ENCODE measurements at regions not wholly inside any gene's neighbourhood (a gene's known extent, or its start where the extent isn't known, plus 50 kb on each side); places are given as distances from the start of the nearest gene placed in this dataset.

DNA sequence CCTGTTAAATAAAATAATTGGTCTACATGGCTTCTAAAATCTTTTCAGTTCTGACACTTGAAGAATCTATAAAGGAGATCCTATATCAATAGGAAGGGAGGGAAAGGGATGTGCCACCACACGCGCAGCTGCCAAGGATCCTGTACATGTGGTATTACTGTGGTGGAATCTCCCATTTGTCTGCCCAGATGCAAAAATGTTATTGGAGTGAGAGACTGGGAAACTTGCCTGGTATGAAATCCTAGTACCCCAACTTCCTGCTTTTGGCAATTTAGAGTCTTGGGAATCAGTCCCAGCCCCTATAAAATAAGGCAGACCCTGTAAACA, 81.9 kb upstream of the PICALM start:
- TF ChIP-seq, protein P1, sequence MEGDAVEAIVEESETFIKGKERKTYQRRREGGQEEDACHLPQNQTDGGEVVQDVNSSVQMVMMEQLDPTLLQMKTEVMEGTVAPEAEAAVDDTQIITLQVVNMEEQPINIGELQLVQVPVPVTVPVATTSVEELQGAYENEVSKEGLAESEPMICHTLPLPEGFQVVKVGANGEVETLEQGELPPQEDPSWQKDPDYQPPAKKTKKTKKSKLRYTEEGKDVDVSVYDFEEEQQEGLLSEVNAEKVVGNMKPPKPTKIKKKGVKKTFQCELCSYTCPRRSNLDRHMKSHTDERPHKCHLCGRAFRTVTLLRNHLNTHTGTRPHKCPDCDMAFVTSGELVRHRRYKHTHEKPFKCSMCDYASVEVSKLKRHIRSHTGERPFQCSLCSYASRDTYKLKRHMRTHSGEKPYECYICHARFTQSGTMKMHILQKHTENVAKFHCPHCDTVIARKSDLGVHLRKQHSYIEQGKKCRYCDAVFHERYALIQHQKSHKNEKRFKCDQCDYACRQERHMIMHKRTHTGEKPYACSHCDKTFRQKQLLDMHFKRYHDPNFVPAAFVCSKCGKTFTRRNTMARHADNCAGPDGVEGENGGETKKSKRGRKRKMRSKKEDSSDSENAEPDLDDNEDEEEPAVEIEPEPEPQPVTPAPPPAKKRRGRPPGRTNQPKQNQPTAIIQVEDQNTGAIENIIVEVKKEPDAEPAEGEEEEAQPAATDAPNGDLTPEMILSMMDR (IDR thresholded peaks at IDR 0.05; ENCODE audit: low read depth, low read length) = no peak
- TF ChIP-seq, protein P2, sequence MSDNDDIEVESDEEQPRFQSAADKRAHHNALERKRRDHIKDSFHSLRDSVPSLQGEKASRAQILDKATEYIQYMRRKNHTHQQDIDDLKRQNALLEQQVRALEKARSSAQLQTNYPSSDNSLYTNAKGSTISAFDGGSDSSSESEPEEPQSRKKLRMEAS (IDR thresholded peaks at IDR 0.05; ENCODE audit: low read depth, low read length) = no peak
- TF ChIP-seq POLR2A (IDR thresholded peaks at IDR 0.05; ENCODE audit: extremely low read depth, insufficient read length) = no peak
- TF ChIP-seq MYC (IDR thresholded peaks at IDR 0.05; ENCODE audit: low read depth, low read length) = no peak
- no peak overlapping the region for H3K4me3 ChIP-seq (ENCODE audit: low read depth, low read length)
- DNase-seq (ENCODE audit: low read depth) = no peak

DNA sequence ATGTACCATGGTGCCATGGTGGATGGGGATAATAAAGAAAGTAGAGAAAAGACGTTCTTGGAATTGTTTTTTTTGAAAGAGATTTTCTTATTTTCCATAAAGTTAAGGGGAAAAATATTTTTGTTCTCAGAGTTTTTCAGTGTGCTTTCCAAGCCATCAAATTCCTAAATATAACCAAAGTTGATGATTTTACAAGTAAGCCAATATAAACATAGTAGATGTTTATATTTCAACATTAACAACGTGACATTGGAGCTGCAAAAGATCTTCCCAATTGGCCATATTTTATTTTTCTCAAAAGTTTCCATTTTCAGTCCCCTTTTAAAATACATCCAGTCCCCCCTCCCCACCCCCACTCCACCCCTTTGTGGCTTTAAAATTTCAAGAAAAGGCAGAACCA, 80.9 kb upstream of the PICALM start:
- TF ChIP-seq, protein P1 (IDR thresholded peaks at IDR 0.05; ENCODE audit: low read depth, low read length) = no peak
- TF ChIP-seq POLR2A (IDR thresholded peaks at IDR 0.05; ENCODE audit: extremely low read depth, insufficient read length) (no peak), MYC (IDR thresholded peaks at IDR 0.05; ENCODE audit: low read depth, low read length) (no peak)
- TF ChIP-seq, protein P2 (IDR thresholded peaks at IDR 0.05; ENCODE audit: low read depth, low read length) = no peak
- H3K4me3 ChIP-seq (ENCODE audit: low read depth, low read length) = no peak overlapping the region
- no peak for DNase-seq (ENCODE audit: low read depth)

DNA sequence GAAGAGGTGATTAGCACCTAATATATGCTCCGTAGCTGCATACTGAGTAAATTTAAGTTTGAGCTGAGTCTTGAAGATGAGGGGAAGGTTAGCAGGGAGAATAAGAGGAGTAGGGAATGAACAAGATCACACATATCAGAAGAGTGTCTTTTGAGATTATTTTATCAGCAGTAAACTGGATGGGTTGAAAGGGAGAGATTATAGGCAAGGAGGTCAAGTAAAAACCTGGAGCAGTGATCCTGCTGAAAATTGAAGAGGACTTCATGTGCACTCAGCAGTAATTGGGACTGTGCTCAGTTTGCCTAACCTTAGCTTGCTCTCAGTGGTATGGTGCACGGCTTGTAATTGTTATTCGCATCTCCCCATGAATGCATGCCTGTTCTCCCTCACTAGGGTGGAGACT, 79.5 kb upstream of the PICALM start:
- DNase-seq (ENCODE audit: low read depth) = no peak
- TF ChIP-seq POLR2A (IDR thresholded peaks at IDR 0.05; ENCODE audit: extremely low read depth, insufficient read length) = no peak
- TF ChIP-seq, protein P2 (IDR thresholded peaks at IDR 0.05; ENCODE audit: low read depth, low read length) = no peak
- no peak for TF ChIP-seq MYC (IDR thresholded peaks at IDR 0.05; ENCODE audit: low read depth, low read length)
- TF ChIP-seq, protein P1 (IDR thresholded peaks at IDR 0.05; ENCODE audit: low read depth, low read length) = no peak
- no peak overlapping the region for H3K4me3 ChIP-seq (ENCODE audit: low read depth, low read length)

DNA sequence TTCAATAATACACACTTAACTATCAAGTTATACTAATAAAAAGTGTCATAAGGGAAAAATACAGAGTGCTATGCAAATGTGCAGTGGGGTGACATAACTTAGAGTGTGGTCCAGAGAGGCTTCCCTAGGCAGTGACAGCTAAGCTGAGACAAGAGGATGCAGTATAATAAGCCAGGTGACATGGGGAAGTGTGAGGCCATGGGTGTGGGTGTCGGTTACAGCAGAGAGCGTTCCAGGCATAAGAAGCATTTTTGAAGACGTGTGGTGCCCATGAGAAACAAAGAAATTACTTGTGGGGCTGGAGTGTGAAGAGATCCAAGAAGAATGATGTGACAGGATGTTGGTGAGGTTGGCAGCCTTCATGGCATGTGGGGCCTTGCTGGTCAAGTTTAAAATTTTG, 78.1 kb upstream of the PICALM start:
- H3K4me3 ChIP-seq (ENCODE audit: low read depth, low read length) = no peak overlapping the region
- DNase-seq (ENCODE audit: low read depth) = no peak
- TF ChIP-seq, protein P1 (IDR thresholded peaks at IDR 0.05; ENCODE audit: low read depth, low read length) = no peak
- no peak for TF ChIP-seq POLR2A (IDR thresholded peaks at IDR 0.05; ENCODE audit: extremely low read depth, insufficient read length)
- no peak for TF ChIP-seq MYC (IDR thresholded peaks at IDR 0.05; ENCODE audit: low read depth, low read length)
- TF ChIP-seq, protein P2 (IDR thresholded peaks at IDR 0.05; ENCODE audit: low read depth, low read length) = no peak

DNA sequence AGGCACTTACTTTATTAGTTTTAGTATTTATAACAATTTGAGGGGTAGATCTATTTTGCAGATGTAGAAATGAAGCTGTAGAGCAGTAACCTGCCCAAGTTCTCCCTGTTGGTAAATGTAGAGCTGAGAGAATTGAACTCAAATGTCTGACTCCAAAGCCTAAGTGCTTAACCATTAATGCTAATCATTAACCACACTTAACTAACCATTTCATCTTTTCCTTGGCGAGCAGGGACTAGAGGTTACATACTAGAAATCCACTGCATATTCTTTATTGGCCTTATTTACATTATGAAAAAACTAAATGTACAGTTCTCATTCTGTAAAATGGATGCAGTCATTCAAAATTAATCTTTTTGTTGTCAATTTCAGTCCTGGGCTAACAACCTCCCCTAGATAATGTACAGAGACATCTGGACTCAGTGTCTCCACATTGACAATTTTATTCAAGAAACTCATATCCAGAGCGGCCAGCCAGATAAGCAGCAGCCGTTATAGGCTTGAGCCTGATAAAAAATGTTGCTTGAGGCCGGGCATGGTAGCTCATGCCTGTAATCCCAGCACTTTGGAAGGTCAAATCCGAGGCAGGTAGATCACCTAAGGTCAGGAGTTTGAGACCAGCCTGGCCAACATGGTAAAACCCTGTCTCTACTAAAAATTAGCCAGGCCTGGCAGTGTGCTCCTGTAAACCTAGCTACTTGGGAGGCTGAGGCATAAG, 76.7 kb upstream of the PICALM start:
- H3K4me3 ChIP-seq (ENCODE audit: low read depth, low read length) = no peak overlapping the region
- DNase-seq (ENCODE audit: low read depth) = no peak
- TF ChIP-seq, protein P2 (IDR thresholded peaks at IDR 0.05; ENCODE audit: low read depth, low read length) = no peak
- TF ChIP-seq, protein P1 (IDR thresholded peaks at IDR 0.05; ENCODE audit: low read depth, low read length) = no peak
- TF ChIP-seq POLR2A (IDR thresholded peaks at IDR 0.05; ENCODE audit: extremely low read depth, insufficient read length) (no peak), MYC (IDR thresholded peaks at IDR 0.05; ENCODE audit: low read depth, low read length) (no peak)

Data from NB4 (cell line).